DMS 273 treated with DMSO at 0.1 percent for 48 hours (cell line): ENCODE measurements at regions not wholly inside any gene's neighbourhood (a gene's known extent, or its start where the extent isn't known, plus 50 kb on each side); places are given as distances from the start of the nearest gene placed in this dataset.

Source experiments
- DNase-seq: peaks from one replicate; lab custom pipeline; 2025; lab: John Stamatoyannopoulos, UW

DNA sequence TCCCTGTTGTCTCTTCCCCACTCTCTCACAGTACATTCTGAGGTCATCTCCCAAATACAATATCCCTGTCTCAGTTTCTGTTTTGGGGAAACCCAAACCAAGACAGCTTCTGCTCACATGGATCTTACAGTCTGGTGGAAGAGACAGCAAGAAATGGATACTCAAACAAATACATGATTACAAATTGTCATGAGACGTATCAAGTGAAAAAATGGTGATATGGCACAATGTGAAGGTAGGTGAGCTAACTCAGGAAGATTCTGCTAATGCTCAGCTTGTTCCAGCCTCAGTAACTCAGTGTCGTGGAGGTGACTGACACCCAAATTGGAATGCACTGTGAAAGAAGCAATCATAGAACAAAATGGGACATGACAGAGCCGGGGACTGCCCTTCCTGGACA, 68.3 kb downstream of the CHST1 start:
- DNase-seq, result no peak

DNA sequence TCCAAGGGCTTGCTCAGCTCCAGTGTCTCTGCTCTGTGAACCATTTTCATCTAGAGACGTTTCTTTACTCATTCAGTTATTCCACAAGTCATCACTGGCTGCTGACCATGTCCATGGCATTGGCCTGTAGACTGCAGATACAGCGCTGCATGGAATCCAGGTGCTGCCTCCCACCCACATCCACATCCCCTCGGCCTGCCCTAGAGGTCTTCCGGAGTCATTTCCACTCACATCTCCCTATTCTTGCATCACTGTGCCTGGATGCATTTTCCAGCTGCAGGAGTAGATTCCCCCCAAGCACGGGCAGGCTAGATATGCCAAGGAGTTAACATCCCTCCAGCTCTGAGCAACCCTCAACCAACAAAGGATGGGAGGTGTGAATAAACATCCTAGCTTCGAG, 68.9 kb downstream of the CHST1 start:
- no peak for DNase-seq

DNA sequence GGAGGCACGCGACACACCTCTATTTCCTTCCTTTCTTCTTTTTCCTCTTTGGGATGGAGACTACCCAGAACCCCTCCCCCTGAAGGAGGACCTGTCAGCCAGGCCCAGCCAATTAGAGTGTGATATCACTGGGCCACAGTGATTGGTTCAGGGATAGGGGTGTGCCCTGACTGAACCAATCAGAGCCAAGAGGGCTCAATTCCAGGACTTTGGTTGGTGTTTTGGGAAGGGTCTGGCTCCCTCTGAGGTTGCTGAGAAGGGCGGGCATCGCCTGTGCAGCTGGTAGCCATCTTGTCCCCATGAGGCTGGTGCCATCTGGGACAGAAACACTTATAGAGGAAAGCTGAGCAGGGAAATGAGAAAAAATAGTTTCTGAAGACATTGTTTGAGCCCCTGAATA, 71.4 kb downstream of the CHST1 start:
- no peak for DNase-seq

DNA sequence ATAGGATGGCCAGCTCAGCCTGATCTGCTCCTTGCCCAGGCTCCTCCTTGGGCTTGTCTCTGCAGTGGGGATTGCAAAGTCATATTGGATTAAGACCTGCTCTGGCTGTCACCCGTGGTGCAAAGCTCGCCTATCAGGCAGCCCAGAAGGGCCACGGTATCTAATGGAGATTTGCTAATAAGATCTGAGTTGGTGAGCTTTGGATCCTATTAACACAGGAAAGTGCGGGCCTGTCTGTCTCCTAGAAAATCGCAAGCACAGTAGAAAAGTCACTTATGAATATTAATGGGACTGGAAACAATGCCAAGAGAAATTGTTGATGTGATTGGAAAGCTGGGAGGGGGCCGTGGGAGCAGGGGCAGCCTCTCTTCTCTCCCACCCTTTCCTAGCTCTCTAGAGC, 72.8 kb downstream of the CHST1 start:
- no peak for DNase-seq

DNA sequence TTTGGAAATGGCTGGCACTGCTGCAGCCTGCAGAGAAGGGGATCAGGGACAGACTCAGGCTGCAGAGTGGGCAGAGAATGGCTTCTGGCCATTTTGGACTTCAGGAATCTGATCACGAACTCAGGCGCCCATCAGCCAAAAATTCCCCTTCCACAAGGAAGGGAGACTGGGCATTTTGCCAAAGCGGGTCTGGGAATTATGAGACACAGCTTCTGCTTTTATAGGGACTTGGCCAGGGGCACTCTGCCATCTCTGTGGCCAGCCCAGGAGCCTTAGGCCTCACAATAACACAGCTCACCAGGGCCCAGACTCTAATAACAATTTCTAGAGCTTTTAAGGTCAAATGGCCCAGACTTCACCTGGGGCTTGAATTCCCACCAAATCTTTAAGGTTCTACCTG, 74.7 kb downstream of the CHST1 start:
- DNase-seq, result no peak

DNA sequence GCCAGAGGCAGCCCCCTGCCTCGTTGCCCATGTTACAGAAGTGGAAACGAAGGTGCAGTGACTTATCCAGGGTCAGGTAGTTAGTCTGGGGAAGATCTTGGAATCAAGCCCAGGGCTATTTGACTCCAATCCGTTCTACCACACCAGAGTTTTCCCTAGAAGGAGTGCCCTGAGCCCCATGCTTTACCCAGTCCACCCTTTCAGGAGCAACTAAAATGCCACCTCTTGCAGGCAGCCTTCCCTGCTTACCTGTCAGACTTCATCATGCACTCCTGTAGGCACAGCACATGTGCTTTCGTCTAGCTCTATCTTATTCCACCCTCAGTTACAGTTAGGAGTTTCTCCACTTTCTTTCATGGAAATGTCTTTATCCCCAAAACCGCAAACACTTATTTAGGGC, 80.2 kb downstream of the CHST1 start:
- DNase-seq, result no peak

DNA sequence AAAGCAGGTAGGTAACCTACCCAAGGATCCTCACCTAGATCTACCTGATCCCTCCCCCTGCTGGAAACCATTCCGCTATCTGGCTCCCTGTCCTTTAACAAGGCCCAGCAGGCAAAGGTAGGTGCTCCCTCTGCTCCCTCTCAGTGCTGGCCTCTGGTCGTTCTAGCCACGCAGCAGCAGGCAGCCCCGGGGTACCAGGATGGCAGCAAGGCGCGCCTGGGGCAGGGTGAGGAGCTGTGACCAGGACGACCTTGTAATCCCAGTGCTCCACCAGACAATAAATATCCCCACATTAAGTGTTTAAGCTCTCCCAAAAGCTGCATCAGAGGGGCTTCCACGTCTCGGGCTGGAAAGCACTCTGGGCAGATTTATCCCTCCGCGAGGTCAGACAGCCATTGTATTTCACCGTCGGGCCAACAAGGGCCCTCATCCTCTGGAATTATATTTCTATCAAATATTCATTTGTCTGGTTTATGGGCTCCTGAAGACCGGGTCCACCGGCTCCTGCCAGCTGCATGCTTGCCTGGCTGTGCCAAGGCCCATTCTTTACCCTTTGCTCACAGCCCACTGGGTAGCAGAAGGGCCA, 81.3 kb downstream of the CHST1 start:
- no peak for DNase-seq

DNA sequence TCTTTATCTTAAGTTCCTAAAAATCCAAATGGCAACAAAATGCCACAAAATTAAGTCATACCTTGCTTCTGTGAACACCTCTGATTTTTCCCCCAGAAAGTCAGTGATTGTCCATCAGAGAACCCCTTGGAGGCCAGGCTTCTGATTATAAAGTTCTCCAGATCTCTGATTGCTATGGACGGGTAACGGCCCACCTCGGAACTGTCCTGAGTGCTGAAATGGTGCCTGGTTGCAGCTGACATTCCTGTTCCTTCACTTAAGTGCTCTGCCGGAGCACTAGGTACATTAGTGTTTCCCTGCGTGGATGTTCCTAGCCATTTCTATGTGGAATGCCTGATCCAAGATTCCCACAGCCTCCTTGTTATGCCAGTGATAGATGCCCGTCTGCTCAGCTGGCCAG, 85.0 kb downstream of the CHST1 start:
- no peak for DNase-seq

DNA sequence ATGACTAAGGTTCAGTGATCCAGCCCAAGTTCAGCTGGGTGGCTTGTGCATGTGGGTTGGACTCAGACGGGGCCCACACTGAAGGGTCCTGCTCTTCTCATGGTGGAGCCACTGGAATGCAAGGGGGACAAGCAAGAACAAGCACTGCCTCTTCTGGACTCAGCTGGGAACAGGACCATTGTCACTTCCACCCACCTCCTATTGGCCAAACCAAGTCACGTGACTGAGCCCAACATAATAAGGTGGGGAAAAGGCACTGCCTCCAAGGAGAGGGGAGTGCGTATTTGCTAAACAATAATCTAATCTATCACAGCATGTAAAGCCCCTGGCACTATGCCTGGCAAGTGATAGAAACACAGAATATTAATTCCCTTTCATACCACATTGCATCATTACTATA, 87.1 kb downstream of the CHST1 start:
- no peak for DNase-seq

DNA sequence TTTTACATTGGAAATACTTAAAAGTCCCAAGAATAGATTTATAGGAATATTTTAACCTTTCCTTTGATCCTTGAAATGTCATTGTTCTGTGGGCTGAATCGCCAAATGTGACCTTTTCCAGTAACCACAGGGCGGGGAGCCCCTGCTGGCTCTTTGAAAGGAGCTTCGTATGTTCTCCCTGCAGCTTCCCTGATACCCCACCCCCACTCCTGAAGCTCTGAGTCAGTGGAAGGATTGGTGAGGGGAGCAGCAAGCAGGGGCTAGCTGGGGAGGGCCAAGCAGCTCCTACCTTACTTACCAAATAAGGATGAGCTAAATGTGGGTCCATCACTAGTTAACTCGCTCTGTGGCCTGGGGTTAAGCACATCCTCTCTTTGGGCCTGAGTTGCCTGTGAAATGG, 87.7 kb downstream of the CHST1 start:
- DNase-seq, result no peak

DNA sequence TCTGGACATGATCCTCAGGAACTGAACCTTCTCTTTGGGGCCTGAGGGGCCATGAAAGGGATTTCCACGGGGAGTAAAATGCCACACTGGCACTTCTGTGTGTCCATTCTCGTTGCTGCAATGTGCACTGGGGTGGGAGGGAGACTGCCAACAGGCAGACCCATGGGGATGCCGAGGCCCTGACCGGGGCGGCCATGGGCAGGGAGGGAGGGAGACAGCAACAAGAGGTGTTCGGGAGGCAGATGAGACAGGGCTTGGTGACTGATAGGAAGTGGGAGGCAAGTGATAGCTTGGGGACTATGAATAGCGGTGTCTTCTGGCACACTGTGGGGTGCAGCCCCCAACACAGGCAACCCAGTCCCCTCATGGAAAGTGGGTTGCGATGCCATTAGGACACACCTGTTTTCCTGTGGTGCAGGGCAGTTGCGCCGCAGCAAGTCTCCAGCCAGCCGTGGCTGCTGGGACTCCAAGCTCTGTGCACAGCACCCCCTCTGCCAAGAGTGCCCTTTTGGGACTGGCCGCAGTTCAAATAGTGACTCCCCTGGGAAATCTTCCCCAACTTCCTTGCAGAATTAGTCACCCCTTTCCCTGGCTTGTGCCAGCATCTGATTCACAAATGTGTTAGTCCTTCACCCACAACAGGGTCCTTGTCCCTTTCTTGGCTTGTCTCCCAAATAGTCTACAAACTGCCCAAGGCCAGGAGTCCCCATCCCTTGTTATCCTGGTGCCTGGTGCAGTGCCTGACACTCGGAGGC, 88.8 kb downstream of the CHST1 start:
- no peak for DNase-seq

DNA sequence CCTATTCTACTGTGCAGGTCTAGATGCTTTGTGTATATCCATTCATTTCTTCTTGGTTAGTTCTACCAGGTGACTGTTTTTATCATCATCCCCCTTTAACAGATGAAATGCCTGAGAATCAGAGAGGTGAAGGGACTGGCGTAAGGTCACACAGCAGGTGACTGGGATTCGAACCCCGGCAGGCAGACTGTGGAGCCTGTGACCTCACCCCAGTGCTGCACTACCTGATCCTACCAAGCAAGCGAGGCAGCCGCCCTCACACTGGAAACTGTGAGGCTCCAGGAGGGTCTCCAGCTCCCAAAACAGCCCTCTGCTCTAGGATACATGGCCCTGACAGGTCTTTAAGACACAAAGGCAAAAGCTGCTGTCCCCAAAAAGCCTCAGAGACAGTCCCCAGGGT, 91.7 kb downstream of the CHST1 start:
- no peak for DNase-seq

DNA sequence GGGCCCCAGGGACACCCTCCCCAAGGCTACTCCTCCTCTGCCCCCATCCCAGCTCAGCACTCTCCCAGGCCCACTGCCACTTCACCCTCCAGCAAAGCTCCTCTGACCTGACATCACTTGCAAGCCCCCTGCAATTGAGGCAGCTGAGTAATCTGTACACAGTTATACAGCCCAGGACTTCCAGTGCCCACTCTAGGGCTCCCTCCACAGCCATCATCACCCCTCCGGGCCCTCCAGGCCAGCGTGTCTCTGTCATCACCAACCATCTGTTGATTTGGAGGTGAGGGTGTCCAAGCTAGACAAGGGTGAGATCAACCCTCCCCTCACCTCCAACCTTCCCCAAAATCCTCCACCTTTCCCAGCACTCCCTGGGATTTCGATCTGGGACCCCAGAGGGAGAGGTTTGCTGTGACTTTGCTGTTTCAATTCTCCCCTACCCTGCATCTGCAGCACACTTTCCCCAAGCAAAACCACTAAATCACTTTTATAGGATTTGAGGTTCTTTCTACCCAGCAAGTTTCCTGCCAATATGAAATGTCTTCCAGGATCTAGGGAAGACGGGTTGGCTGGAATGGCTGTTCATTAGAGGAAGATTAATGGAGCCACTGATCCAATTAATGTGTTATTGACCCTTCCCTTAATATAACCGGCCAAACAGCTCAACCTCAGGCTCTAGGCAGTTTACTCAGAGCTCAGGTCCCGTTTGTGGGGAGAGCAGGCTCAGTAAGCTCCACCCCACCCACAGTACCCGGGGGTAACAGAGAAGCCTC, 92.9 kb downstream of the CHST1 start:
- DNase-seq, result no peak

DNA sequence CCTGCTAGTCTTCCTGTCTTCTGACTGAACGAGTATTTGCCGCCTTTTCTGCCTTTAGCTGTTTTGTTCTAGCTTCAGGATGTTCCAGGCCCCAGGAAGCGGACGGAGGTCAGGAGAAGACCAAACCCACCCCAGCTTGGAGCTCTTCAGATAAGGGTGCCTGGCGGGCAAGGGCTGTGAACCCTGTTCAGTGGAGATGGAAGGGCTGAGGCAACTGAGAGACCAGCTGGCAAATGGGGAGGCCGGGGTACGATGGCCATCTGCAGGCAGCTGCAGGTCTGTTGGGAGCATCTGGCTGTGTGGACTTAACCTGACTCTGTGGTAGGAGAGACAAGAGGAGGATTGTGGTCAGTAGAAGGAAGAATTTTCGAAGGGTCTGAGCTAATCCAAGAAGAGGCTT, 95.6 kb downstream of the CHST1 start:
- DNase-seq, result no peak

DNA sequence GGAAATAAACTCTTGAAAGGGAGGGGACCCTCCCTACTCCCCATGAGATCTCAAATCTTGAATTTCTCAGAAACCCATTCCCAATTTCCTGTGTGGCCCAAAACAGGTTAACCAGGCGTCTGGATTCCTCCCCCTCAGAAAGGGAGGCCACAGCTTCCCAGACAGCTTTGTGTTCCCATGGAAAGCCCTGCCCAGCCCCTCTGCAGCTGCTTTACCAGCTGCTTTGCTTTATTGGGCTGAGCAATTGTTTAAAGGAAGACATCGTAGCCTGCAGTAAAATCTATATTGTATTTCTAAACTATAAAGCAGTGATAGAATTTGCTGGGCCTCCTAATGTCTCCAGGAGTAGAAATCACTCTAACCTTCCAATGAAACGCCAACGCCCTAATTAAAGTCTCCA, 97.4 kb downstream of the CHST1 start:
- DNase-seq, result no peak

DNA sequence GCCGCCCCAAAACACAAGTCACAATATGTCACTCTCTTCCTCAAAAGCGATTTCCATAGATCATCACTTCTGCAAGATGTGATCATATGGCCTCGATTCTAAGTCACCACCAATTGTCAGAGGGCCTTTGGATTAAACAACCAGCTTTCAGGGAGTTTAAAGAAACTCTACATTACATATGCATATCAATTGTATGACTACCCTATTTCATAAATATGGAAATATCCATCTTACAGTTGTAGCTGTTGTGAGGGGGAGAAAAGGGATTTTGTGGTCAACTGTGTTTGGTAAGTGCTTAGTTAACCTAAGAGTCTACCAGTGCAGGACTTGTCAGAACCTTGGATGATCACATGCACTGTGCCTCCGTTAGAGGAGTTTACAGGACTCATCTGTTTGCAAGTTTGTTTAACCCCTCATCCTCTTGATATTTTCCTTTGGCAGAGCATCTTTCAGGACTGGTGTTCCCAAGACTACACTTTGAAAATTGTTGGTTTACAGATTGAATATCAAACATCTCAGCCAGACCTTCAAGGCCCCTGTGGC, 99.9 kb downstream of the CHST1 start:
- no peak for DNase-seq

DNA sequence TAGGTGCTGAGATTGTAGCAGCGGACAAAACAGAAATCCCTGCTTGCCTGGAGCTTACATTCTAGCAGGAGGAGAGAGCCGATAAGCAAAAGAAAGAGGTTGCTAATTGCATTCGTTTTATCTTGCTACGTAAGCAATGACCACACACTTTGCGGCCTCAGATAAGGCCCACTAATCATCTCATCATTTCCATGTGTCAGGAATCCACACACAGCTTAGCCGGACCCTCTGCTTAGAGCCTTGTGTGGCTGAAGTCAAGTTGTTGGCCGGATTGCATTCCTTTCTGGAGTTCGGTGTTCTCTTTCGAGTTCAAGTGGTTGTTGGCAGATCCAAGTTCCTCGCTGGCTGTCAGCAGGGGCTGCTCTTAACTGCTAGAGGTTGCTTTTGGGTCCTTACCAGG, 101.6 kb downstream of the CHST1 start:
- DNase-seq, result no peak

DNA sequence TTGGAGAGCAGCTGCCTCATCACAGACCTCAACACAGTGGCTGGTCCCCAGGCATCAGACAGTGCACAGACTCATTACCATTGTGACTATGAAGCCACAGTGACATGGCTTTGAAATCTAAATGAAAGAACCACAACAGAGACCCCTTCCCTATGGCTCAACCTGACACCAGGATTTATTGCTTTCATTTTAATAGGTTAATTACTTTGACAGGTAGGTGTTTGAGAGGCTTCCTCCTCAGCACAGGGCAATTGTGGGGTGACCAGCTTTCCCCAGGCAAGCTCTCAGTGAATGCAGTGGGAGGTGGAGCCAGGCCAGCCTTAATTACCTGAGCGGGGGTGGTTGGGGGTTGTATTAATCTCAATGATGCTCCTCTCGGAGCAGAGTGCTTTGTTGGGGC, 102.3 kb downstream of the CHST1 start:
- DNase-seq, result no peak

DNA sequence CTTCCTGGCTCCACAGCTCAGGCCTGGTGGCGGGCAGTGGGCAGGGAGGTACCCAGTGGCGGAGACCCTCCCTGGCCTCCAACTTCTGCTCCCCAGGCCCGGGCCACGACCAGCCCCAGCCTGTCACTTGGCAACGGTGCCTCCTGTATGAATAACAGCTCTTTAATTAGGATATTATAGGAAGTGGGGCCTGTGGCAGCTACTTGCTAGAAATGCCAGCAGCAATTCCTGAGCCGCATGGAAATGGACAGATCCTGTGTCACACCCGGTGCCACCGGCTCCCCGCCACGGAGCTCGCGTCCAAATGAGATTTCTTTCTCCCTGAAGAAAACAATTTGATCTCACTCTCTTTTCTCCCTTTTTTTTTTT, 104.5 kb downstream of the CHST1 start:
- DNase-seq, result peak; percentile 78

DNA sequence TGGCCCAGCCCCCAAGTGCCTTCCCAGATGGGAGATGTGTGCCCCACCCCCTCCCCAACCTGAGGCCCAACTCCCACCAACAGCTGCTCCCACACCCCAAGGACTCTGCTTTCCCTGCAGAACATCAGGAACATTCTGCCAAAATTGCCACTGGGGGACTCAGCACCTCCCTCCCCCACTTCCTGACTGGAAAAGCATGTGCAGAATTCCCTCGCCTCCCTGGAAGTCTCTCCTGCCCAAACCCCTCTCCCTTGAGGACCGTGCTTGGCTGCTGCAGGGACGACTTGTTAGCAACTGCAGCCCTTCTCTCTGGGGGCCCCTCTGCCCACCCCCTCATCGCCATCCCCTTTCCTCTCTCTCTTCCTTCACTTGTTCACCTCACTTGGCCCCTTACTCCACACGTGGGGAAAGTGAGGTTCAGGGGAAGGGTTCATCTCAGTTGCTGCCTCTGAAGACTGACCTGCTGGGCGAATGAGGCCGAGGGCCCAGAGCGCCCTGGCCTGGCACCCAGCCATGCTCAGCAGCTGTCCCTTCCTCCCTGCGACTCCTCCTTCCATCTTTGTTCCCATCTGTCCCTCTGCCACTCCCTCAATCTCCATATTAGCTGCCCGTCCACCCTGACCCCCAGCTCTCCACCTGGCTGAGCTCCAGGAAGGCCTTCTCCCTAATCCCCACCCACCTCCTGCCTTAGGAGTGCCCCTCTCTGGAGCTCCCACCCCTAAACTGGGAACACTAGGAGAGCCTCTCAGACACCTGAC, 105.1 kb downstream of the CHST1 start:
- peak; percentile 85 for DNase-seq

DNA sequence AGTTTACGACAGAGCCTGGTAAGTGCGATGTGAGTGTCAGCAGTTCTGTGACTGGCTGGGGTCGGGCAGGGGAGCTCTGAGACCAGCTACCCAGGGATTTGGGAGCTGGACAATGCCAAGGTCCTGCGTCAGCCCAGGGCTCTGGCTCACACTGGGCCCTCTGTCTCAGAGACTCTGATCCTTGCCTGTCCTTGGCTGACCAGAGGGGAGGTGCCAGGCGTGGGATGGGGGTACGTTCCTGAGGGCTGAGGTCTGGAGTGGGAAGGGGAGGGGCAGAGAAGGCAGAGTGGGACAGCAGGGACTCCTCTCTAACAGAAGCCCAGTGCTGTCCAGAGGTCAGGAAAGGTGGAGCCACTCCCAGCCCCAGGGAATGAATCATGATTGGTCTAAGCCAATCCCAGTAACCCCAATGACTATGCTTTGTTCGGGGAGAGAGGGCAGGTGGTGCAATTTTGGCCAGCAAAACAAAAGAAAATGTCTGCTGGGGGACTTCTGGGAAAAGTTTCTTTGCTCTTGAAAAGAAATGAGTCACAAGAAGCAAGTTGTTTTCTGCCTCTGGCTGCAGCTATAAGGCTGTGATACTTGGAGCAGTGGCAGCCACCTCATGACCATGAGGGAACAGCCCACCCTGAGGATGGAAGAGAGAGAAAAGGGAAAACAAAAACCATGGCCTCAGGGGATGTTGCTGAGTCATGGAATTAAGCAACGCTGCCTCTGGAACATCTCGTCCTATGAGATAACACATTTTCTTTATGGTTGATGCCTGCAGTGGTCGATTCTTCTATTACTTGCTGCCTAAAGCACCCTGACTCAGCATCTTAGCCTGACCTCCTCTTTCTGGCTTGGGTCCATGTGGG, 108.3 kb downstream of the CHST1 start:
- DNase-seq, result no peak
